GM12875 (cell line): ENCODE measurements at regions not wholly inside any gene's neighbourhood (a gene's known extent, or its start where the extent isn't known, plus 50 kb on each side); places are given as distances from the start of the nearest gene placed in this dataset.

Experiments used
- H3K4me3 ChIP-seq: one replicate; pipeline ENCODE4 v1.5.1; 2011; ENCODE audit warnings: low read depth, low read length, control low read depth
- CTCF ChIP-seq: IDR thresholded peaks from 2 replicates; pipeline ENCODE4 v1.5.1; 2011; ENCODE audit warnings: low read depth, mild to moderate bottlenecking, control low read depth, inconsistent platforms, low read length, moderate library complexity, borderline replicate concordance; ENCODE audit not compliant: insufficient read depth

GRCh38 chr2:163428187-163428586, 307.6 kb downstream of the FIGN start:
- H3K4me3 ChIP-seq = no peak overlapping the region
- no peak for TF ChIP-seq CTCF

GRCh38 chr2:163420604-163421003, 315.2 kb downstream of the FIGN start:
- H3K4me3 ChIP-seq = no peak overlapping the region
- TF ChIP-seq CTCF = no peak

- TF ChIP-seq CTCF = no peak
- no peak overlapping the region for H3K4me3 ChIP-seq
These were observed 316.6 kb downstream of the FIGN start for GRCh38 chr2:163419000-163419830.

GRCh38 chr2:163417596-163418337, 318.0 kb downstream of the FIGN start:
- H3K4me3 ChIP-seq = no peak overlapping the region
- no peak for TF ChIP-seq CTCF

GRCh38 chr2:163414121-163414520, 321.7 kb downstream of the FIGN start:
- TF ChIP-seq CTCF = no peak
- no peak overlapping the region for H3K4me3 ChIP-seq

GRCh38 chr2:163407296-163407695, 328.5 kb downstream of the FIGN start:
- TF ChIP-seq CTCF = no peak
- H3K4me3 ChIP-seq = no peak overlapping the region
